H7 (cell line): ENCODE measurements at regions not wholly inside any gene's neighbourhood (a gene's known extent, or its start where the extent isn't known, plus 50 kb on each side); places are given as distances from the start of the nearest gene placed in this dataset.

Experiments used
- DNase-seq: peaks from one replicate; pipeline ENCODE4 v3.0.0; 2012
- H3K27me3 ChIP-seq: 2 replicates; pipeline ENCODE4 v1.6.0; 2011; ENCODE audit warnings: mild to moderate bottlenecking, low read length; ENCODE audit not compliant: control insufficient read depth, insufficient read depth
- H3K36me3 ChIP-seq: replicated peaks from 2 replicates; pipeline ENCODE4 v1.5.1; 2011; ENCODE audit warnings: low read length; ENCODE audit not compliant: control insufficient read depth, insufficient read depth
- H3K4me3 ChIP-seq: 2 replicates; pipeline ENCODE4 v1.5.1; 2011; ENCODE audit warnings: low read depth, mild to moderate bottlenecking, control low read depth, low read length, moderate library complexity; ENCODE audit not compliant: insufficient read depth

DNA sequence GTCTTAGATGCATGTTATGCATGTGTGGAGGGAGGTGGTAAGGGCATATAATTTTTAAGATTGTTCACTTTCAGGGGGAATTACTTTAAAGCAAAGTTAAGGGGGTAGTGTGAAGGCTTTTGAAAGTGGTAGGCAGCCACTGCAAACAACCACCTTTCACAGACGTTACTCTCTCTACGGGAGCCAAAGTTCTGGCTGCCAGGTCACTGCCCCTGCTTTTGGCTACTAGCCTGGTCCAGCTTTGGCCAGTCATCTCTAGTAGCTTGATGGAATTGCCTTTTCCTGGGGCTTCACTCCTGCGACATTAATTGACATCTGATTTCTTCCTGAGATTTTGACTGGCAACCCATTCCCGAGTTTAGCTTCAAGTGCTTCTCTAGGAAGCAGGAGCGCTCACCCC lies 397.5 kb downstream of the CDH11 start:
- Histone ChIP-seq H3K36me3 (no peaks in the 10 kb centered on the region), H3K4me3 (no peak overlapping the region), H3K27me3 (no peaks in the 10 kb centered on the region)
- DNase-seq: no peak

DNA sequence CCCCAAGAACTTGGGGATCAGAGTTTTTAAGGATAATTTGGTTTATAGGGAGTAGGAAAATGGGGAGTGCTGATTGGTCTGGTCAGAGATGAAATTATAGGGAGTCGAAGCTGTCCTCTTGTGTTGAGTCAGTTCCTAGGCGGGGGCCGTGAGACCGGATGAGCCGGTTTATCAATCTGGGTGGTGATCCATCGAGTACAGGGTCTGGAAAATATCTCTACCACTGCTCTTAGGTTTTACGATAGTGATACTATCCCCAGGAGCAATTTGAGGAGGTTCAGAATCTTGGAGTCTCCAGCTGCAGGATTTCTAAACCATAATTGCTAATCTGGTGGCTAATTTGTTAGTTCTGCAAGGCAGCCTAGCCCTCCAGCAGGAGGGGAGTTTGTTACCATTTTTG lies 403.4 kb downstream of the CDH11 start:
- no peak overlapping the region for H3K4me3 ChIP-seq
- DNase-seq: no peak
- H3K36me3 ChIP-seq: no peaks in the 10 kb centered on the region
- no peaks in the 10 kb centered on the region for H3K27me3 ChIP-seq

DNA sequence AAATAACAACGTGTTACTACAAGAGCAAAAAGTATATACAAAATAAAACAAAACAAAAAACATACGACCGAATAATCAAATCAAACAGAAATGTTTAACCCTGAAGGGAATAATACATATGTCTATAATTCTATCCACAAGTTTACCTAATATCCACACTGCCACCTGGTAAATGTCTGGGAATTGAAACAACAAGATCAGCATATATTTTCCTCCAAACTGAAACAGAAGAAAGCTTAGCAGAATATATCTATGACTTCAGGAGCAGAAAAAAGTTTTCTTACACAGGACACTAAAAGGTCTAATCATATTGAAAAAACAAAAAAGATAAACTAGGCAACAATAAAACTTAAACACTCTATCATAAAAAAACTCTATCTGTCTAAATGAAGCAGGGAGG lies 404.0 kb downstream of the CDH11 start:
- Histone ChIP-seq H3K36me3 (no peaks in the 10 kb centered on the region), H3K4me3 (no peak overlapping the region), H3K27me3 (no peaks in the 10 kb centered on the region)
- DNase-seq: no peak

DNA sequence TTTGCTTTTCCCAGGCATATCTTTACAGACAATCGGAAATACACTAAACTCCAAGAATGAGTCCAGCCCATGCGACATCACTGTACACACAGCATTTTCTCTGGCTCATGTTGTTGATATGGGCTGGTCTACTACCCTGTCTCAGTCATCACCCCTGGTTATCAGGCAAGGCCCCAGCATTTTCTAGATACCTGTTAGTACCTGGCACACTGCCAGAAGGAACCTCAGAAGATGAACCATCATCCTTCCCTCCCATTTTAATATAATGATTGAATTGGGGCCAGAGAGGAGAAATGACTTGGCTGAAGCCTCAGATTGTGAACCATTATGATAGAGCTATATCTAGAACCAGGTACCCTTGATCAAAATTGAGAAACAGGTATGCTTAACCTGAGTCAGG lies 406.2 kb downstream of the CDH11 start:
- DNase-seq: no peak
- no peak overlapping the region for H3K4me3 ChIP-seq
- no peaks in the 10 kb centered on the region for H3K36me3 ChIP-seq
- no peaks in the 10 kb centered on the region for H3K27me3 ChIP-seq

DNA sequence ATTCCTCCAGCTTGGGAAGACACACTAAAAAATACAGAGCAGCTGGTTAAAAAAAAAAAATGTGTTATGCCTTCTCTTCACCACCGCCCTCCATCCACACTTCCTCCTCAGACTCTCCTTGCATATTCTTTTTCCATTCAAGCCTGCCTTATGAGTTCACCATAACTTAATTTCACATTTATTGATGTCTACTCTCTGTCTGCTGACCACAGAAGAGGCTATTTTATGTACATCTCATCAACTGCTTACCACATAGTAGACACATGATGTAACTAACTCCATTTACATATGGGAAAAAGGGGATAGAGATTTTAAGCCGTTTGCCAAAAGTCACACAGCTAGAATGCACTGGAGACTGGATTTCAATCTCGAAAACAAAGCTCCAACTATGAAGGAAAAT lies 409.8 kb downstream of the CDH11 start:
- H3K4me3 ChIP-seq: no peak overlapping the region
- no peaks in the 10 kb centered on the region for H3K36me3 ChIP-seq
- no peaks in the 10 kb centered on the region for H3K27me3 ChIP-seq
- DNase-seq: no peak

DNA sequence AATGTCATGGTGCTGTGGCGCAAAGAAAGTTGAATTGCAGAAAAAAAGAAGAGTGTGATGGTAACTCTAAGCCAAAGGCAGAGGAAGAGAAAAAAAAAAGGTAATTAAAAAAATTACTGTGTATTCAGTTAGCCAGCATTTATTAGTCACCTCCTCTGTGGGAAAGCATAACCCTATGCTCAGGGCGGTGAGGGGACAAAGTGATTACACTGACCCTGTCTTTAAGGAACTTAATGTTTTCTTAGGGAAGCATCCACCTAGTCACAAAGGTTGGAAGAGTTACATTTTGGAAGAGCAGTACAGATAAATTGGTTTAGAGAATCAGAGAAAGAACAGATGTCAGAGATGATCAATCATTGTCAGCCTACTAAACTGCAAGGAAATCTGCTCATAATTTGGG lies 410.3 kb downstream of the CDH11 start:
- H3K27me3 ChIP-seq: no peaks in the 10 kb centered on the region
- H3K4me3 ChIP-seq: no peak overlapping the region
- no peak for DNase-seq
- no peaks in the 10 kb centered on the region for H3K36me3 ChIP-seq

DNA sequence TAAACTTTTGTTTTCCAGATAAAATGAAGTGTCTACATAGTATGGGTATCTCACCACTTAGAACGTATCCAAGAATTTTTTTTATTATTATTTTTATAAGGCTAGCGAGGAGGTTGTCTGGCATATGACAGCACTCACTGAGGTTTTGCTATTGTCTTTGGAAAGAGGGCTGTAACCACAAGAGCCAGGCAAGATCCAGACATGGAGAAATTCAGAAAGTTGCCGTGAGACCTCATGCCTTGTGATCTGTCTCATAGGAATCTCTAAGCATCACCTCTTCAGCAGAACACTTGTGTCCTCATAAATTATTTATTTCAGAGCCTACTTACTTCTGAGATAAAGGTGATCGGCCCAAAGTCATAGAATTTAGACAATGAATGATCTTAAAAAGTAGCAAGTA lies 410.8 kb downstream of the CDH11 start:
- H3K36me3 ChIP-seq: no peaks in the 10 kb centered on the region
- no peaks in the 10 kb centered on the region for H3K27me3 ChIP-seq
- H3K4me3 ChIP-seq: no peak overlapping the region
- DNase-seq: no peak

DNA sequence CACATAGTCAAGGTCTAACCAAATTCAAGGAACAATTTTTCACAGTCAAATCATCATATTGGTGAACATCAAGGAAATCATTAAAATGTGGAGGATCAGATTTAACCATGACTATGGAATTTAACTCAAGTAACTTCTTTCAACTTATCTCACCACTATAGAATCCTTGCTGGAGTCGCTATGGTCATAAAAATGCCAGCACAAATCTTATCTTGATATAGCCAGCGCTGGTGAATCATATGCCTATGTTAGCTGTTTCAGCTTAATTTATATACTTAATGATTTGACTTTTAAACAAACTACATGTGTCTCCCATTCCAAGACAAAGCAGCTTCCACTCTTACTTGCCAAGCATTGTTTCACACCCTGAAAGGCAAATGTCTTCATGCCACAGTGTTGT lies 416.4 kb downstream of the CDH11 start:
- Histone ChIP-seq H3K27me3 (no peaks in the 10 kb centered on the region), H3K36me3 (no peaks in the 10 kb centered on the region), H3K4me3 (no peak overlapping the region)
- no peak for DNase-seq

DNA sequence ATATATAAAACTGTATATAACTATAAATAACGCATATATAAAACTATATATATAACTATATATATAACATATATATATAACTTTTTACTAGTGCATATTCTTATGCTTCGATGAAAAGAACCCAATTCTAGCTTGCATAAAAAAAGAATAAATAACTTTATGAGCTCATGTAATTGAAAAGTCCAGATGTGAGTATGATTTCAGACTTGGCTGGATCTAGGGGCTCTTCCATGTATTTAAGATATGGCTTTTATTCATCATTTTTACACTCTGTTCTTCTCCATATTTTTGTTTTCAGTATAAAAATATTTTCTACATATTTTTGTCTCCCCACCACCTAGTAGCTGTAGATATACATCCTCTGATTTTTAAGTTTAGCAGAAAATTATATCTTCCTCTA lies 417.5 kb downstream of the CDH11 start:
- Histone ChIP-seq H3K36me3 (no peaks in the 10 kb centered on the region), H3K4me3 (no peak overlapping the region), H3K27me3 (no peaks in the 10 kb centered on the region)
- DNase-seq: no peak

DNA sequence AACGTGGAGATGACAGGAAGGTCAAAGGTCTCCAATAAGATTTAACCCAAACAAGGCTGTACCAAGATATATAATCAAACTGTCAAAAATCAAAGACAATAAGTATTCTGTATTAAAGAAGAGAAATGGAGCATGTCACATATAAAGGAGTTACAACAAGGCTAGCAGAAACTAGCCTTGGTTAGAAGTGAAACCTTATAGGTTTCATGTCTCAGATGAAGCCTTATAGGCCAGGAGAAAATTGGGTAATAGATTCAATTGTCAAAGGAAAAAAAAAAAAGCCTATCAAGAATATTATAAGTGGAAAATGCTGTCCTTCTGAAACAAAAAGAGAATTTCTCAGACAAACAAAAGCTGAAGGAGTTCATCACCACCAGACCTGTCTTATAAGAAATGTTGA lies 419.4 kb downstream of the CDH11 start:
- Histone ChIP-seq H3K27me3 (no peaks in the 10 kb centered on the region), H3K4me3 (no peak overlapping the region), H3K36me3 (no peaks in the 10 kb centered on the region)
- no peak for DNase-seq

DNA sequence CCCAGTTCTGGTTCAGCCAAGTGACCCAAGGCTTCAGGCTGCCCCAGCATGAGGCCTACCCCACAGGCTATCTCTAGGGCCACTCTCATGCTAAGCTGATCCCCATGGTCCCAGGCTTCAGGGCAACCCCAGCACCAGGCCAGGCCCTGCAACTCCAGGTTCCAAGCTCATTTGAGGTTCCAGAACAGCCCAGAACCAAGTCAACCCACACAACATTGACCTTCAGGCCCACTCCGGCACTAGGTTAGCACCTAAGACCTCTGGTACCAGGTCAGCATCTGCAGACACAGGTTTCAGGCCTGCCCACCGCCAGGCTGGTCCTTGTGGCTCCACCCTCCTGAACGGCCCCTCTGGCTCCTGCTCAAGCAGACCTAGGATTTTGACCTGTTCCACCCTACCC lies 421.2 kb downstream of the CDH11 start:
- H3K36me3 ChIP-seq: no peaks in the 10 kb centered on the region
- H3K4me3 ChIP-seq: no peak overlapping the region
- DNase-seq: no peak
- no peaks in the 10 kb centered on the region for H3K27me3 ChIP-seq

DNA sequence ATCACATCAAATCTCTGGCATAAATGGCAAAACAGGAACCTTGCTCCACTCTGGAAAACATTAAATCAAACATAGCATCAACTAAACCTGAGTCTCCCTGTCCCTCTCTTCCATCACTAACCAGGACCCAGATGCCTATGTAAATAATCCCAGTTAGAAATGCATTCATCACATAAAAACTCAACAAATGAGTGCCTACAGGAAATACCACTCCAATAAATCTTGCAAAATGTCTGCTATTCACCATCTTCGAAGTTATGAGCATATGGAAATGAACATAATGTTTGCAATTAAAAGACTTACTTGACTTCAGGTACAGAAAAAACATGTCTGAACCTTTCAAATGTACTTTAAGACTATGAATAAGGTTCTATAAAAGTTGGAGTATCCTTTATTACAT lies 425.0 kb downstream of the CDH11 start:
- no peaks in the 10 kb centered on the region for H3K36me3 ChIP-seq
- no peak overlapping the region for H3K4me3 ChIP-seq
- no peaks in the 10 kb centered on the region for H3K27me3 ChIP-seq
- DNase-seq: no peak

DNA sequence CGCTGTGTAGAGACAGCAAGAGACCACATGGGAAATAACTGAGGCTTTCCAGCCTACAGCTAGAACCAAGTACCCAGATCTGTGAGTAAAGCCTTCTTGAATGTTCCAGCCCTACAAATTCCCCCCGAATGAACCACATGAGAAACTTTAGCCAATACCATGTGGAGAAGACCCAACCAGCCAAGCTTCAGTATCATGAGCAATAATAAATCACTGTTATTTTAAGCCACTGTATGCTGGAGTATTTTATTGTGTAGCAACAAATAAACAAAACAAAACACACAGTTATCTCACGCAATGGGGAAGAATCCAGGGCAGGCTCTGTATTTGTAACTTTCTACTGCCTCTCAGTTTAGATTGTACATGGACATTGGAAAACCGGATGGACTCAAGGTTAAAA lies 426.2 kb downstream of the CDH11 start:
- H3K27me3 ChIP-seq: no peaks in the 10 kb centered on the region

DNA sequence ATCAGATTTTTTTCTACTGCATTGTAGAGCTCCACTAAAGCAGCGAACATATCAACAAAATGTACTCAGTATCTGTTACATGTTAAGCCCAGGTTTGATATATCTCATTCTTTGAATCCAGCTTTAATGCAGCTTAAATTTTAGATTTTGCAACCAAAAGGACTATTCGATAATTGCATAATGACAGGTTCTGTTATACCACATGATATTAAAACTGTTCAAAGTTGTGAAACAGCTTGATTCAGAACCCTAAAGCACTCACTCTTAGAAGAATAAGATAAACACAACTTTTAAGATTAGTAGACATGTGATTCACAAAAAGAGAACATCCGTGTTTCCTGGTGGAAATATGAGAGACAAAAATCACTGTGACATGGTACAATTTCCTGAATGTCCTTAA lies 427.9 kb downstream of the CDH11 start:
- no peaks in the 10 kb centered on the region for H3K36me3 ChIP-seq
- H3K4me3 ChIP-seq: no peak overlapping the region
- DNase-seq: no peak
- no peaks in the 10 kb centered on the region for H3K27me3 ChIP-seq

More for the DNA sequence above, 426.2 kb downstream of the CDH11 start:
- no peak overlapping the region for H3K4me3 ChIP-seq
- no peak for DNase-seq
- no peaks in the 10 kb centered on the region for H3K36me3 ChIP-seq

DNA sequence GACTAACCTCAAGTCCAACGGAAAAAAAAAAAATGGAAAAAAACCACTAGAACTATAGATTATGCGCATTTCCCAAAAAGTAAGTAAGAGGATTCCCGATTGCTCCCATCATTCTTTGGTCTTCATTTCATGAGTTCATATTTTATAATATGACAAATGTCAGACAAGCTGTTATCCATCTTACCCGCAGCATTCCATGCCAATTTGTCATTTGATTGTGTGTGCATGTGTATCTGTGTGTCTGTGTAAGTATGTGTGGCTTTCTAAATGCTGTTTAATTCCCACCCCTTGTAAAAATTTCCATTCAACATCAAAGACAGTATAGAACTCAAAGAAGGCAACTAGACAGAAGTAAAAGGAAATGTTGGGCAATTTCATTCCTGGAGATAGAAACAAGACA lies 434.1 kb downstream of the CDH11 start:
- no peaks in the 10 kb centered on the region for H3K27me3 ChIP-seq
- no peaks in the 10 kb centered on the region for H3K36me3 ChIP-seq
- no peak overlapping the region for H3K4me3 ChIP-seq
- no peak for DNase-seq

DNA sequence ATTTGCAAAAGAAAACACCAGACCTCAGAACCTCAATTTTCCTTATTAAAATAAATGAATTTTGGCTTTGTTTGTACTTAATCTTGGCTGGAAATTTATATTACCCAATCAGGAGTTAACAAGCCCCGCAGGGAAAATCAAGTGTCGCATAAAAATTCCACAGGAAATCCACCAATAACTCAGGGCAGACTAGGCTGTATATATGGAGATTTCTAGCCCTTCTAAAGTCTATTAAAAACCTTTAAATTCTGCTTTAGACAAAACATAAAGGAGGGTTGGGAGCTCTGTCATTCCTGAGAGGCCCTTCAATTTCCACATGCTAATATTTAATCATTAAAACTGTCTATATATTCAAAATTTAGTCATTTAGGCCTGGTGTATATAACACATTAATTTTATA lies 434.7 kb downstream of the CDH11 start:
- no peaks in the 10 kb centered on the region for H3K36me3 ChIP-seq
- no peak overlapping the region for H3K4me3 ChIP-seq
- H3K27me3 ChIP-seq: no peaks in the 10 kb centered on the region
- DNase-seq: no peak
